MM.1S (cell line): ENCODE measurements at regions not wholly inside any gene's neighbourhood (a gene's known extent, or its start where the extent isn't known, plus 50 kb on each side); places are given as distances from the start of the nearest gene placed in this dataset.

Source experiments
- CTCF ChIP-seq: fragments of 300-600 bp; sonication (generic); IDR thresholded peaks from 2 replicates; pipeline ENCODE4 v1.5.1; 2016; ENCODE audit warnings: antibody characterized with exemption, low read length, mixed read lengths
- EZH2 ChIP-seq: fragments of 300-600 bp; sonication (generic); optimal IDR thresholded peaks from 2 replicates; pipeline ENCODE3; 2017; ENCODE audit warnings: low read depth, mild to moderate bottlenecking, antibody characterized with exemption, low read length, mixed read lengths
- EZH2phosphoT487 ChIP-seq: fragments of 300-600 bp; sonication (generic); IDR thresholded peaks from 2 replicates; pipeline ENCODE4 v1.6.1; 2018; ENCODE audit warnings: antibody characterized with exemption, low read length

- TF ChIP-seq EZH2 = no peak
- TF ChIP-seq CTCF = no peak
- no peak for TF ChIP-seq EZH2phosphoT487
These were observed 464.9 kb downstream of the RPS29 start for GRCh38 chr14:49121246-49121645.
